ENCODE measurements at regions not wholly inside any gene's neighbourhood (a gene's known extent, or its start where the extent isn't known, plus 50 kb on each side); places are given as distances from the start of the nearest gene placed in this dataset.

GRCh38 chr3:107992976-107993684 is 97.7 kb downstream of the CD47 start:
- no peak for DNase-seq
- intact Hi-C loops (cut with DNase I), result no loop called here

GRCh38 chr3:107990926-107991325 is 99.9 kb downstream of the CD47 start:
- DNase-seq, result no peak
- intact Hi-C loops (cut with DNase I), result no loop called here

- DNase-seq, result no peak
- intact Hi-C loops (cut with DNase I), result no loop called here
Measured at GRCh38 chr3:107990433-107990832, 100.4 kb downstream of the CD47 start.

- no peak for DNase-seq
- intact Hi-C loops (cut with DNase I), result no loop called here
Measured at GRCh38 chr3:107989661-107990060, 101.2 kb downstream of the CD47 start.

GRCh38 chr3:107988460-107989175 is 102.2 kb downstream of the CD47 start:
- DNase-seq, result no peak
- intact Hi-C loops (cut with DNase I), result no loop called here

GRCh38 chr3:107987036-107987939 is 103.5 kb downstream of the CD47 start:
- intact Hi-C loops (cut with DNase I), result no loop called here
- DNase-seq, result peak in 2 of 42 donors; percentile 28 to 56

GRCh38 chr3:107986505-107986904 is 104.3 kb downstream of the CD47 start:
- DNase-seq, result no peak
- intact Hi-C loops (cut with DNase I), result no loop called here

- DNase-seq, result no peak
- intact Hi-C loops (cut with DNase I), result no loop called here
Measured at GRCh38 chr3:107985496-107985895, 105.3 kb downstream of the CD47 start.

- intact Hi-C loops (cut with DNase I), result no loop called here
- DNase-seq, result no peak
Measured at GRCh38 chr3:107983247-107983646, 107.6 kb downstream of the CD47 start.

- intact Hi-C loops (cut with DNase I), result no loop called here
- DNase-seq, result no peak
Measured at GRCh38 chr3:107982165-107982564, 108.7 kb downstream of the CD47 start.

- intact Hi-C loops (cut with DNase I), result no loop called here
- DNase-seq, result peak in 20 of 42 donors; percentile 11 to 61 (median 26)
Measured at GRCh38 chr3:107981471-107982111, 109.2 kb downstream of the CD47 start.

- intact Hi-C loops (cut with DNase I), result no loop called here
- no peak for DNase-seq
Measured at GRCh38 chr3:107979538-107979937, 111.3 kb downstream of the CD47 start.

GRCh38 chr3:107978131-107979055 is 112.4 kb downstream of the CD47 start:
- DNase-seq, result no peak
- intact Hi-C loops (cut with DNase I), result no loop called here

GRCh38 chr3:107977221-107978130 is 113.4 kb downstream of the CD47 start:
- DNase-seq, result no peak
- intact Hi-C loops (cut with DNase I), result no loop called here

GRCh38 chr3:107976202-107976800 is 114.5 kb downstream of the CD47 start:
- intact Hi-C loops (cut with DNase I), result no loop called here
- DNase-seq, result no peak

- intact Hi-C loops (cut with DNase I), result no loop called here
- no peak for DNase-seq
Measured at GRCh38 chr3:107975529-107976201, 115.2 kb downstream of the CD47 start.

All from head of caudate nucleus (tissue), 42 donors.